Frontal cortex (tissue), 3 donors: ENCODE measurements at regions not wholly inside any gene's neighbourhood (a gene's known extent, or its start where the extent isn't known, plus 50 kb on each side); places are given as distances from the start of the nearest gene placed in this dataset.
"Not testable (repeated sequence)": the region's sequence is repeated elsewhere in the genome, so short reads cannot be mapped to it uniquely, and the experiment has no call there.

Experiments used
- DNase-seq, 2 donors: peaks; one replicate each; pipeline ENCODE4 v3.0.0; 2012; ENCODE audit warnings: low spot score in 2 of 2
- FAIRE-seq: peaks from 2 replicates; lab custom pipeline; 2012; peaks lifted over from hg19 to GRCh38; lab: Jason Lieb, UNC
- donor health status: control.
- donor health status: control.
- donor health status: control.

GRCh38 chr15:69615736-69616135, 163.1 kb downstream of the RPLP1 start:
- FAIRE-seq (no peak), DNase-seq (no peak)

GRCh38 chr15:69616558-69616957, 163.9 kb downstream of the RPLP1 start:
- FAIRE-seq (no peak), DNase-seq (no peak)

GRCh38 chr15:69617144-69617543, 164.5 kb downstream of the RPLP1 start:
- DNase-seq, FAIRE-seq: not testable (repeated sequence)

GRCh38 chr15:69623392-69624154, 171.0 kb downstream of the RPLP1 start:
- FAIRE-seq (no peak), DNase-seq (no peak)

GRCh38 chr15:69624155-69624520, 171.5 kb downstream of the RPLP1 start:
- DNase-seq: no peak
- no peak for FAIRE-seq

- FAIRE-seq (no peak), DNase-seq (no peak)
Measured at GRCh38 chr15:69624816-69625215, 172.2 kb downstream of the RPLP1 start.

GRCh38 chr15:69625328-69625727, 172.7 kb downstream of the RPLP1 start:
- DNase-seq (no peak), FAIRE-seq (no peak)

- FAIRE-seq: no peak
Measured at GRCh38 chr15:69626095-69627066, 173.8 kb downstream of the RPLP1 start.

GRCh38 chr15:69627548-69628158, 175.0 kb downstream of the RPLP1 start:
- no peak for FAIRE-seq
- no peak for DNase-seq

More at GRCh38 chr15:69626095-69627066, 173.8 kb downstream of the RPLP1 start:
- DNase-seq: no peak

GRCh38 chr15:69628256-69629093, 175.9 kb downstream of the RPLP1 start:
- no peak for DNase-seq
- no peak for FAIRE-seq

- DNase-seq (no peak), FAIRE-seq (no peak)
Measured at GRCh38 chr15:69629631-69630161, 177.1 kb downstream of the RPLP1 start.

GRCh38 chr15:69631005-69631404, 178.4 kb downstream of the RPLP1 start:
- DNase-seq (no peak), FAIRE-seq (no peak)

GRCh38 chr15:69631978-69632377, 179.4 kb downstream of the RPLP1 start:
- FAIRE-seq (no peak), DNase-seq (no peak)

GRCh38 chr15:69634860-69635259, 182.2 kb downstream of the RPLP1 start:
- DNase-seq (no peak), FAIRE-seq (no peak)

GRCh38 chr15:69636169-69636915, 183.7 kb downstream of the RPLP1 start:
- FAIRE-seq: no peak

GRCh38 chr15:69637818-69638217, 185.2 kb downstream of the RPLP1 start:
- no peak for FAIRE-seq
- no peak for DNase-seq

More at GRCh38 chr15:69636169-69636915, 183.7 kb downstream of the RPLP1 start:
- DNase-seq: no peak

- no peak for DNase-seq
- FAIRE-seq: no peak
Measured at GRCh38 chr15:69643476-69643875, 190.9 kb downstream of the RPLP1 start.

GRCh38 chr15:69643971-69644370, 191.4 kb downstream of the RPLP1 start:
- FAIRE-seq (no peak), DNase-seq (no peak)

- FAIRE-seq: no peak
- DNase-seq: no peak
Measured at GRCh38 chr15:69644876-69645275, 192.3 kb downstream of the RPLP1 start.
